EL (cell line): ENCODE measurements at regions not wholly inside any gene's neighbourhood (a gene's known extent, or its start where the extent isn't known, plus 50 kb on each side); places are given as distances from the start of the nearest gene placed in this dataset.

ENCODE experiments used
- DNase-seq: peaks from one replicate; pipeline ENCODE4 v3.0.0-alpha.2; 2016

DNA sequence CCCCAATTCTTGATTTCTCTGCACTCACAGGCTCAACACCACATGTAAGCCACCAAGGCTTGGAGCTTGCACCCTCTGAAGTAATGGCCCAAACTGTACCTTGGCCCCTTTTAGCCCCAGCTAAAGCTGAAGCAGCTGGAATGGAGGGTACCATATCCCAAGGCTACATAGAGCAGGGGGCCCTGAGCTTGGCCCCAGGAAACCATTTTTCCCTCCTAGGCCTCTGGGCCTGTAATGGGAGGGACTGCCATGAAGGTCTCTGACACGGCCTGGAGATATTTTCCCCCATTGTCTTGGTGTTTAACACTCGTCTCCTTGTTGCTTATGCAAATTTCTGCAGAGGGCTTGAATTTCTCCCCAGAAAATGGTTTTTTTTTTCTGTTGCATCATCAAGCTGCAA lies 69.7 kb downstream of the SKA1 start:
- DNase-seq, result no peak

DNA sequence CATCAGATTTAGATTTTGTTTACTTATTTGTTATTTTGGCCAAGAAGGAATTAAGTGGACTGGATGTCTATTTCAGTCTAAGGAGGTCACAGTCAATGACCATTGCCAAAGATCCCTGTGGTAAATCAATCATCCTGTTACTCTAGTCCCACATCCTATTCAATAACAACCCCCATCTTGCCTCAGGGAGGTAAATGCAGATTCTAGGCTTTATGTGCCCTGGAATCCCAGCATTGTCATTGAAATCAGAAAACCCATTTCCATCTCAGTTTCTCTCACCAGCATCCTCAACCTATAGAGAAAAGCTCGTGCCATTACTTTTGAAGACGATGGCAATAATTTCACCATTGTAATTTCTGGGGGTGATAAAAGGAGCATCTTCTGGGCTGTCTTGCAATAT lies 71.8 kb downstream of the SKA1 start:
- DNase-seq, result no peak

DNA sequence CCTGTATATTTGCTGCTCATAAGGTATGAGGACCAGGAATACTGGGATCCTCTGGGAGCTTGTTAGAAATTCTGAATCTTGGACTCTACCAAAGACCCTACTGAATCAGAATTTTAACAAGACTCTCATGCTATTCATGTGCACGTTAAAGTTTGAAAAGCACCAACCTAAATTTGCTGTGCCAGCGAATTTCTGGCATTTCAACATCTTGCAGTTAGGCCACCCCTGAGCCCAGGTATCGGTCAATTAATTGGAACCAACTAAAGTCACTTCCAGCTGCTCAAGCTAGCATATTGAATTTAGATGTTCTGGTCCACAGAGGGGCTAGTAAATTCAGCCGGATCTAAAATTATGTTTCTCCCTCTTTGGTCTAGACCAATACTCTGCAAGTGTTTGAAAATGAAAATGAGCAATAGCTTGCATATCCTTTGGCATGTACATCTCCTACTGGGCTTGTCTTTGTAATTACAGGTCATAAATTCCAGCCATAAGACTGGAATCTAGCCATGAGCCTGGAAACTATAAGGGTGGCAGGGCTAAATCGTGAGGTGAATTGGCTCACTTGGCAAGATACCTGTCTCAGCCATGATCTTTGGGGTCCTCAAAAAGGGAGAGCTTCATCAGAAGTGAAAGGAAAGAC lies 72.4 kb downstream of the SKA1 start:
- no peak for DNase-seq

DNA sequence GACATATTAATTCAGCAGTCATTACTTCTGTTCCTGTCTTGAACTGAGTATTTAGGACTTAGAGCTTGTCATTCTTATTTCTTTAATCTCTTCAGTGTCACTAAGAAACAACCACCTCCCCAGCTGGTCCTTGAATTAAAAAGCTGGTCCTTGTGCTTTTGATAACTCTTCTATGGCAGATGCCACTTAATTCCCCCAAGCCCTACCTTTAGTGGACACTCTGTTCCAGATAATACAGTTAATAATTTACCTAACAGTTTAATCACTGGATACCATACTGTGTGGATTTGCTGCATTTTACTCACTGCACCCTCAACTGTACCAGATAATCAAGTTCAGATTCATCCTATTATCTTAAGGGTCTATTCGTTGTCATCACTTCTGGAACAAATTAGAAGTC lies 73.1 kb downstream of the SKA1 start:
- no peak for DNase-seq

DNA sequence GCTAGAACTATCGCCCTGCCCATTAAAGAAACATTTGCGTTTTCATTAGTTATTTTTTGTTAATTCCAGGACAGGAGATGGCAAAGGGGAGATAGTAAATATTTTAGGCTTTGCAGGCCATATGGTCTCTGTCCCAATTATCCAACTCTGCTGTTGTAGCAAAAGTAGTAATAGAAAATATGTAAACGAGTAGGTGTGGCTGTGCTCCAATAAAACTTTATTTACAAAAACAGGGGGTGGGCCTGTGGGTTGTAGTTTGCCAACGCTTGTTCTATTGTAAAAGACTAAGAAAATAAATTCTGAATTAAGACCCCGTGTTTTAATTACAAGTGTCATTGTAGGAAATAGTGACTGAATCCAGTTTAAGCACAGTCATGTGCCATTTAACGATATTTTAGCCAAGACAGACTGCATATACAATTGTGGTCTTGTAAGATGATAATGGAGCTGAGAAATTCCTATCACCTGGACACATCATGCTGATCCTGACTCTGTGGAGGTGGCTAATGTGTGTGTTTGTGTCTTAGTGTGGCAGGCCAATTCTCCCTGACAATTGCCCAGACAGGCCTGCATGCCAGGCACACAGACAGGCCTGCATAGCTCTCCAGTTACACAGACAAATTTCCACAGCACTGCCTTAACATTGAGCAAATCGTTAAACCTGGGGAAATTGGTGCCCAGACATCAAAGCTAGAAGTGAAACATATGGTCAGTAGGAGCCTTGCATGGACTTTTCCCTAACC lies 76.4 kb downstream of the SKA1 start:
- DNase-seq, result no peak

DNA sequence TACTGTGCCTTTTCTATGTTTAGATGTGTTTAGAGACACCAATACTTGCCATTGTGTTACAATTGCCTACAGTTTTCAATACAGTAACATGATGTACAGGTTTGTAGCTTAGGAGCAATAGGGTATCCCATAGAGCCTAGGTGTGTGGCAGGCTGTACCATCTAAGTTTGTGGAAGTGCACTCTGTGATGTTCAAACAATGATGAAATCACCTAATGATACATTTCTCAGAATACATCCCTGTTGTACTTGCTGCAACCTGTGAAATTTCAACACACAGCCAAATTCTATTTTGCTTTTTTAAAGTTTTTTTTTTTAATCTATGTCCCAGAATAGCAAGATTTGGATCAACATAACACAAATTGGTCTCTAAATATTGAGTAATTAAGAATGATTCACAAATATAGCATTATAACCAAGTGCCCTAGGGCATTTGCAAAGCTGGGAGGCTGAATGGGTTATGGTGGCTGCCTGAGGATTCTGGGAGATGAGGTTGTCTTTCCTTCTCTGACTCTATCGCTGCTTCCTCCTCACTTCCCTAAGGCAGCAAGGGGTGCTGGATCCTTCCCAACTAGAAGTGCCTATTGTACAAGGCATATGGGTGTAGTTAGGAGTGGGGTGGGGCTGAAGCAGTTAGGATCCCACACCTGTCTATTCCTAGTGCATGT lies 78.3 kb downstream of the SKA1 start:
- no peak for DNase-seq

DNA sequence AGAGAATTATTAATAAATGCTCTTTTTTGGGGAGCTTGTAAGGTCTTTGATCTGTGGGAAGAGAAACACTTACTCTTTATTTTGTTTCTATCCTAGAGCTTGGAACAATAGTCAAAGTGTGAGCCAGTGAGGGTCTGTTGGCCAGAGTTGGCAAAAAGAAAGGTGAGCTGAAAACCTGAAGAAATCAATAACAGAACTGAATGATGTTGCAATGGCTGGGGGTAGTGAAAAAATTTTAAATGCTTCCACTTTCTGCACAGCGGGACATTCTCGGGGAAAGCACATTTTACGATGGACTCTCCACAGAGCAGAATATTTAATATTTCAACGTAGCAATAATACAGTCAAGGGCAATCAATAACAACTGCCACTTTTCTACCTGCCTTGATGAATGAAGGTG lies 78.9 kb downstream of the SKA1 start:
- no peak for DNase-seq

DNA sequence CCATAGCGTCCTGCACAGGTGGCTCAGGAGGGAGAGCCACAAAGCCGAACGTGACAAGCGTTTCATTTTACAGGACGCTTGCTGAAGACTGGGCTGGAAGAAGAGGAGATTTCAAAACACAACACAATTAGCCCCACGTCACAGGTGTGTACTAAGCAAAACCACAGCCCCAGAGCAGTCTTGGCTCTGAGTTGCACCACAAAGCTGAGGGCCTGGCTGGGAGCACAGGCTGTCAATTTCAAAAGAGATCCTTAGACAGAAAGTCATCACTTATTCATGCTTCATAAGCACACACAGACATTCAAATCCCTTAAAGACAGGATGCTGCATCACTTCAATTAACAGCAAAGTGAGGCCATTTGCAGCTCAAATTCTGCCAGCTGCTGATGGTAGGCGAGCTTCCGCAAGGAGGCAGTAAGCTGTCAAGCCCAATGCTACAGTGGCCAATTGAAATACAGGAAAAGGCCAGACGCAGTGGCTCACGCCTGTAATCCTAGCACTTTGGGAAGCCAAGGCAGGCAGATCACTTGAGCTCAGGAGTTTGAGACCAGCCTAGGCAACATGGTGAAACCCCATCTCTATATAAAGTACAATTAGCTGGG lies 79.6 kb downstream of the SKA1 start:
- no peak for DNase-seq

DNA sequence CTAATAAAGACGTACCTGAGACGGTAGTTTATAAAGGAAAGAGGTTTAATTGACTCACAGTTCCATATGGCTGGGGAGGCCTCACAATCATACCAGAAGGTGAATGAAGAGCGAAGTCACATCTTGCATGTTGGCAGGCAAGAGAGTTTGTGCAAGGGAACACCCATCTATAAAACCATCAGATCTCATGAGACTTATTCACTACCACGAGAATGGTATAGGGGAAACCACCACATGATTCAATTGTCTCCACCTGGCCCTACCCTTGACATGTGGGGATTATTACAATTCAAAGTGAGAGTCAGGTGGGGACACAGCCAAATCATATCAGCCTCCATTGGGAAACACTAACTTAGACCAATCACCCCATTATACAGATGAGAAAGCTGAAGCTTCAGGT lies 81.4 kb downstream of the SKA1 start:
- DNase-seq, result no peak

DNA sequence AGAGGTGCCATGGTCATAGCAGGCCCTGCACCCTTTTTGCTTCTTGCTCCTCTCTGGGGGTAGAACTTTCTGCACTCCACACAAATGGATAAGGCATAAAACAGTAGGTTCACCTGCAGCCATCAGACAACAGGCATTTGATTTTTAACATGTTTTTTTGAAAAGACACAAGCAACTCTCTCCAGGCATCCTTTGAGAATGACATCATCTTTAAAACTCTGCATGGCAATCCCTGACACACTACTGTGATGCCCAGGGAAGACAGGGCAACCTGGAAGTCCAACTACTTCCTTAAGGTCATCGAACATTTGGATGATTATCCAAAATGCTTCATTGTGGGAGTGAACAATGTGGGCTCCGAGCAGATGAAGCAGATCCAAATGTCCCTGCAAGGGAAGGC lies 82.8 kb downstream of the SKA1 start:
- no peak for DNase-seq

DNA sequence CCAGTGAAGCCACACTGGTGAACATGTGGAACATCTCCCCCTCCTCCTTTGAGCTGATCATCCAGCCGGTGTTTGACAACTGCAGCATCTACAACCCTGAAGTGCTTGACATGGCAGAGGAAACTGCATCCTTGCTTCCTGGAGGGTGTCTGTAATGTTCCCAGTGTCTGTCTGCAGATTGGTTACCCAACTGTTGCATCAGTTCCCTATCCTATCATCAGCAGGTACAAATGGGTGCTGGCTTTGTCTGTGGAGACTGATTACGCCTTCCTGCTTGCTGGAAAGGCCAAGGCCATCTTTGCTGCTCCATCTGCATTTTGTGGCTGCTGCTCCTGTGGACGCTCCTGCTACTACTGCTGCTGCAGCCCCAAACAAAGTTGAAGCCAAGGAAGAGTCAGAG lies 83.5 kb downstream of the SKA1 start:
- no peak for DNase-seq

DNA sequence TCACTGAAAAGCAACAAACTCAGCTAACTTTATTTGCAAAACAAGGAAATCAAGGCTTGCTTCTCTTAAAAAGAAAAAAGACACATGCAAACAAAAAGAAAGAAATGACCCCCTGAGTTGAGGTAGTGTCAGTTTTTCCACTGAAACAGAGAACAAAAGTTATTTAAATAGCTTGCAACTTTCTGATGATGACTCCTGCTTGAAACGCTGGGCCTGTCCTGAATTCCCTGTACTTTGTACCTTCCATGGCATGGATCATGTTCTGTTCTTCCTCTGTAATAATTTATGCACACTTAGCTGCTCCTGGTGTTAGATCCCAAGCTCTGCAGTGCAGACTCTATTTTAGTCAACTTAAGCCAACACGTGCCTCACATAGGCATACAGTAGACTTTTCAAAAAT lies 84.0 kb downstream of the SKA1 start:
- no peak for DNase-seq

DNA sequence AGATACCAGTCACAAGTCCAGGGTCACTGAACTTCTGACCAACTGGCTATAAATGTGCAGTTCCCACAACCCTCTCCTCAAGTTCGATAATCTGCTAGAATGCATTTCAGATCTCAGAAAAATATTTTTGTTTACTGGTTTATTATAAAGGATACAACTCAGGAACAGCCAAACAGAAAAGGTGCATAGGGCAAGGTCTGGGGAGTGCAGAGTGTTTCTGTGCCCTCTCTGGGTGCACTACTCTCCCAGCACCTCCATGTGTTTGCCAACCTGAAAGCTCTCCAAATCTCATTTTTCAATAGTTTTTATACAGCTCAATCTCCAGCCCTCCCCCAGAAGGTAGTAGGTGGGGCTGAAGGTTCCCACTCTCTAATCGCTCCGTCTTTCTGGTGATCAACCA lies 85.2 kb downstream of the SKA1 start:
- DNase-seq, result no peak

DNA sequence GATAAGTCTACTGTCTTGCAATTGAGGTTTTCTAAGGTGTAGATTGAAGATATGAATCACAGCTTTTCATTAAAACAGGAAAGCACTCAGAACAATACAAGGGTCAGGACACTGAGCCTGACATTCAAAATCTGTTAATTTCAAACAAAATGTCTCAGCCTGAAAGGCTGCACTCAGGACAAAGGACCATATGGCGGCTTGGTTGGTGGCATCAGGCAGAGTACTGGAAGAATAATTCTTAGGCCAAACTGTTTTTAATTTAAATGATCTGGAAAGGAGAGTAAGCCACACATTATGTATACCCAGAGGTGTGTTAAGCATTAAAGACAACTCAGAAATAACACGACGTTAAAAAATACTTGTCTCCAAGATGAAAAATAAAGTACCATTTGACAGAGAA lies 85.9 kb downstream of the SKA1 start:
- no peak for DNase-seq

DNA sequence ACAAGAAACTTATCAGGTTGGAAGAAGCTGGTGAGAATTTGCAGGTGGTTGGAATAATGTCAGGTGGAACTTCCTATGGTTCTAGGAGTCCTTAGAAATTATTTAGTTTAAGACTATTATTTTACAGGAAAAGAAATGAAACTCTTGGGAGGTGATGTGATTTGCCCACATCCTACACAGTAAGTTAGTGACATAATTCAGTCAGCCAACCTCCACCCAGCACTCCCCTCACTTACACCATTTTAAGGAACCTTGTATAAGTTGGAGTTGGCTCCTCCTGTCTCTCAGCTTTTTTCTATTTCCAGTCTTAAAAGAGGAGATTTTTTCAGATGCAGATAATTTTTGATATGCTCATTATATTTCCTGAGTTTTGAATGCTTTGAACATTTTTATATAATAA lies 86.4 kb downstream of the SKA1 start:
- DNase-seq, result no peak

DNA sequence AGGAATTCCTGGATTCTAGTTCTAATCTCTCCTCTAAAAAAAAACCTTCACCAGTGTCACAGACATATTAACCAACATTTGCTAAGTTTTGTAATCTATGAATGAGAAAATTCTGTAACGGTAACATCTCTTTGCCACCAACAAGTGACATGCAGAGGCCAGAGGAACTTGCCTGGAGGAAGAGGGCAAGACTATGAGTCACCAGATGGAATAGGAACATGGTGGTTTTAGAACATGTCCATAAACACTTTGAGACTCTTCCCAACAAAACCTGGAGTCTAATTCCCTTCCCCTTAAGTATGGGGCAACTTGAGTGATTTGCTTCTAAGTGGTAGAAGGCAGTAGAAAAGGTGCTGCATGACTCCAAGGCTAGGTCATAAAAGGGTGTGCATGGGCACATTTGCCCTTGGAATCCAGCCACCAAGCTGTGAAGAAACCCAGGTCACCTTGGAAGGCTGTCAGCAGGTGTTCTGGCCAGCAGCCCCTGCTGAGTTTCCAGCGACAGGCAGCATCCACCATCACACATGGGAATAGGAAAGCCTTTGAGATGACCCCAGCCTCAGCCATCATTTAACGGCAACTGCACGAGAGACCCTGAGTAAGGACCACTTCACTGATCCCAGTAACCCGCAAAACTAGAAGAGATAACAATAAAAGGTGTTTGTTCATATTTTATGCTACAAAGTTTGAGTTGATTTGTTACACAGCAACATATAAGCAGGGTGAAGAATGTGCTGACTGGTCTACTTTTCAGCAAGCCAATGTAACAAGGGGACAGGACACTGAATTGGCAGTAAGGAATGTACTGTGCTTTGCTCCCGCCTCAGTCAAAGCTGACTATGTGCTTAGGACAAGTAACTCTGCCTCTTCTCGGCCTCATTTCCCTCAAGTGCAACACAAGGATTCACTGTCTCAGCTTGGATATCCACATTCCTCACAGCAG lies 90.6 kb downstream of the SKA1 start:
- DNase-seq, result no peak

DNA sequence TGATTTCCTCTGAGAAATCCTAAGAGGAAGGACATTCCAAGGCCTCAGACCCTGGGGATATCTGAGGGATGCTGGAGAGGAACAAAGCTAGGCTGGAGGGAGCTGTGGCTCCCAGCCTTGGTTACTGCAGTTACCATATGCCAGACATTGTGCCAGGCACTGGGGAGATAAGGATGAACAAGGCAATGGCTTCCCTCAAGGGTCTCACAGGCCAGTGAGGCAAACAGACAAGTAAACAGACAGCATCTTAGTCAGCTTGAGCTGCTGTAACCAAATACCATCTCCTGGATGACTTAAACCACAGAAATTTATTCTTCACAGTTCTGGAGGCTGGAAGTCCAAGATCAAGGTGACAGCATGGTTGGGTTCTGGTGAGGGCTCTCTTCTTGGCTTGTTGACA lies 91.8 kb downstream of the SKA1 start:
- DNase-seq, result no peak

DNA sequence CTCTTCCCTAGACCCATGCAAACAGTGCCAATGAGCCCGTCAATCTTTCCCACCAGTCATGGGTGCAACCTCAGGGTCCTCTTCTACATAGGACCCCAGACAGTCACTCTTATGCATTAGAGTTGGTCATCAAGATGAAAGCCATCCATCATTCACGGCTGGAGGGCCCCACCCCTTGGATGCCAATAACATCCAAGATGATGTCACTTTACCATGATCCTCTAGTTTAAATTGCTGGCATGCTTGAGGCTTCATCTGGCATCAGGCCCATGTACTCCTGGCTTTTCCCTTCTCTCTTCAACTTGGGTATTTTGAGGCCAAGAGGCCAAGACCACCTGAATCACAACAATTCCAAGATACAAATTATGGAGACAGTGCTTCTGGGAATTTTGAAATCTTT lies 91.1 kb upstream of the MAPK4 start:
- no peak for DNase-seq

DNA sequence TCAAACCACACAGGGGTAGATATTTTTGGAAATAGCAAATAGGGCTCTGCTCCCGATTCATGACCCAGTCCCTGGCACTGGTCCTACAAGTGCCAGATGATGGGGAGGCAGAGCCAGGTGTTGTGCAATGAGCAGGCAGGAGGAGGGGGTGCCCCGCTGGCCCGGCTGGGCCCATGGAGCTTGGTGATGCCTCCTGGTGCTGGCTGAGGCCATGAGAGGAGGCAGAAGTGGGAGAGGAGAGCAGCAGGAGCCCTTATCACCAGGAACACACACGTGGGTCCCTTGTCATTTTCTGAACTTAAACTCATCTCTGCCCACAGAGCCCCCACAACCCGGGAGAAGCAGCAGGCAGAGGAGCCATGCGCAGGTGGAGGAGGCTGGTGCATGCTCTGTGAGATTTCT lies 90.5 kb upstream of the MAPK4 start:
- no peak for DNase-seq

DNA sequence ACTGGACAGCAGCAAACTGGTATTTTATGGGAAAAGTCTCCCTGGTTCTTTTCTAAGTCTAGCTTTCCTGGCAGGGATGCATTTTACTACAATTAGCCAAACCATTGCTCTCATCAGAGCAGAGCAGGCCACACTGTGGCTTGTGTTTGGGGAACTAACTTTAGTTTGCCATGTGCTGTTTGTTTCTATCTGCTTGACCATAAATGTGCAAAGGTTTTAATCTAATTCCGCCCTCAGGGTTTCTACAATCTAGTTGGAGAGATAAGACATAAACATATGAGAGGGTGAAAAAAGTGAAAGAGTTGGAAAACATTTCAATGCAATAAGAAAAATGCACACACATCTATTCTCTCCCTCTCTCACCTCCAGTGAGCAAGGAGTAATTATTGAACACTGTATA lies 86.9 kb upstream of the MAPK4 start:
- no peak for DNase-seq

DNA sequence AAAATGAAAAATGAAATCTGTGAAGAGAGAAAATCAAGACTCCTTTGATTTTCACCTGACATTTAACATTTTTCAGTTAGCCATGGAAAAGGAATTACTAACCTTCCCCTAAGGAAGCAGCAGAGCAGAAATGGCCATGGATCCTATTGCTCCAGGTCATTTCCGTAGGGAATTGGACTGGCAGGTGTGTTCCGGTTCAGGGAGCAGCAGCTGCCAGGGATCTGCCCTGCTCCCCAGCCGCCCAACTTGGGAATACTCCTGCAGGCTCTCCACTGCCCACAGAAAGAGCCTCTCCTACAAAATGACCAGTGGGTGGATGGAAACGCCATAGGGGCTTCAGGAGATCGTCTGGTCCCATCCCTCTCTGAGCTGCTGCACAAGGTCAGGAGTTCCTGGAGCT lies 86.0 kb upstream of the MAPK4 start:
- no peak for DNase-seq

DNA sequence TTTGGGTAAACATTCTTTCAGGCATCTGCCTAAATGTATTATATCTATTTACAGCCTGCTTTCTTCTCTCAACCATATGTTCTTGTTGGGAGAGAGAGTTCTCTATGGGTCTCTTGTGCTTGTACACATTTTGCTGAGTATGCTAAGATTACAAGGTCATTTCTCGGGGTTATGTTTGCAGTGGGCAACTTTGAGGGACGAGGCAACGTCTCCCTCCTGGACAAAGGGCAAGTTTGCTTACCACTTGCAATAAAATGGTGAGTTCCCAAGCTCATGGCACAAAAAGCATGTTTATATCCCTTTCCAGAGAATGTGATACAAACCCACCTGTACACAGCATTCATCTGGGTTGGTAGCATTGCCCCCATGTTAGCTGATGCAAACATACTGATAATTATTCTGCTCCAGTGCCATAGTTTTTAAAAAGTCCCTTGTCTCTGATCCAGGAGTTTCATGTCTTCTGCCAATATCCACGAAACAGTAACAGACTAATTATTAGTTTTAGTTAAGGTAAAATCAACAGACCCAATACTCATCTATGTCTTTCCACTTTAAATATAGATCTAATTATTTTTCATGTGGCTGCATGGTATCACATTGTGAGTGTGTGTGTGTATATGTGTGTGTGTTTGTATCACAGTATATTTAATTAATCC lies 84.2 kb upstream of the MAPK4 start:
- DNase-seq, result no peak
